PC-3 (cell line): ENCODE measurements at regions not wholly inside any gene's neighbourhood (a gene's known extent, or its start where the extent isn't known, plus 50 kb on each side); places are given as distances from the start of the nearest gene placed in this dataset.

Source experiments
- ATAC-seq: fragments of 200-7000 bp; cut with Tn5 transposase; 2 replicates; pipeline ENCODE4 v1.9.1; 2020; ENCODE audit warnings: mild to moderate bottlenecking, moderate library complexity
- BruUV-seq: library from RNA; stranded (reverse); fragments of 400-500 nt; replicated peaks from 2 replicates; lab custom pipeline; 2021; lab: Mats Ljungman, UMichigan
- CTCF ChIA-PET: fragments of 300-600 bp; sonication (Branson Sonifier 250); formaldehyde crosslinking; loops from one replicate; lab custom pipeline; 2022; ENCODE audit warnings: antibody characterized with exemption; lab: Charles Lee
- POLR2A ChIA-PET: fragments of 300-600 bp; sonication (Branson Sonifier 250); formaldehyde crosslinking; loops from one replicate; lab custom pipeline; 2022; ENCODE audit warnings: antibody characterized with exemption; ENCODE audit not compliant: unreplicated experiment; lab: Charles Lee
- DNase-seq: peaks from one replicate; pipeline ENCODE4 v3.0.0-alpha.2; 2015
- H2AFZ ChIP-seq: fragments of 300-600 bp; sonication (generic); 2 replicates; pipeline ENCODE4 v1.6.0; 2016; ENCODE audit warnings: antibody characterized with exemption, low read length
- H3F3A ChIP-seq: fragments of 300-600 bp; sonication (generic); one replicate; pipeline ENCODE4 v1.6.0; 2017; ENCODE audit warnings: antibody characterized with exemption, low read length, control low read depth, mild to moderate bottlenecking; ENCODE audit not compliant: unreplicated experiment
- H3K27ac ChIP-seq: fragments of 300-600 bp; sonication (generic); 2 replicates; pipeline ENCODE4 v1.5.1; 2016; ENCODE audit warnings: mild to moderate bottlenecking, low read length
- H3K27me3 ChIP-seq: fragments of 300-600 bp; sonication (generic); 2 replicates; pipeline ENCODE4 v1.6.1; 2016; ENCODE audit warnings: low read length, mixed read lengths
- H3K36me3 ChIP-seq: fragments of 300-600 bp; sonication (generic); 2 replicates; pipeline ENCODE4 v1.6.1; 2016; ENCODE audit warnings: low read depth, mixed run types, low read length, mixed read lengths
- H3K4me1 ChIP-seq: fragments of 300-600 bp; sonication (generic); 2 replicates; pipeline ENCODE4 v1.5.1; 2016; ENCODE audit warnings: low read length; ENCODE audit not compliant: insufficient read depth
- H3K4me2 ChIP-seq: fragments of 300-600 bp; sonication (generic); 2 replicates; pipeline ENCODE4 v1.6.0; 2016; ENCODE audit warnings: low read length
- H3K4me3 ChIP-seq: fragments of 300-600 bp; sonication (generic); 2 replicates; pipeline ENCODE4 v1.5.1; 2016; ENCODE audit warnings: mild to moderate bottlenecking, low read length, mixed read lengths
- H3K79me2 ChIP-seq: fragments of 300-600 bp; sonication (generic); 2 replicates; pipeline ENCODE4 v1.6.1; 2017; ENCODE audit warnings: low read length, mixed read lengths
- H3K9ac ChIP-seq: fragments of 300-600 bp; sonication (generic); 2 replicates; pipeline ENCODE4 v1.6.0; 2016; ENCODE audit warnings: mild to moderate bottlenecking, low read length
- H3K9me2 ChIP-seq: fragments of 300-600 bp; sonication (generic); replicated peaks from 2 replicates; pipeline ENCODE4 v1.6.1; 2016; ENCODE audit warnings: mixed run types, low read length, mixed read lengths
- H3K9me3 ChIP-seq: fragments of 300-600 bp; sonication (generic); 2 replicates; pipeline ENCODE4 v1.6.1; 2016; ENCODE audit warnings: low read length, mixed read lengths
- H4K20me1 ChIP-seq: fragments of 300-600 bp; sonication (generic); 2 replicates; pipeline ENCODE4 v1.6.1; 2016; ENCODE audit warnings: low read length, mixed read lengths
- EZH2 ChIP-seq: fragments of 300-600 bp; sonication (generic); IDR thresholded peaks from one replicate; pipeline ENCODE4 v1.6.1; 2017; ENCODE audit warnings: antibody characterized with exemption, mild to moderate bottlenecking, low read length; ENCODE audit not compliant: unreplicated experiment
- EZH2phosphoT487 ChIP-seq: fragments of 300-600 bp; sonication (generic); IDR thresholded peaks from 2 replicates; pipeline ENCODE4 v1.6.1; 2018; ENCODE audit warnings: mild to moderate bottlenecking, antibody characterized with exemption, low read length, borderline replicate concordance
- intact Hi-C: fragments of 100-400 bp; cut with micrococcal nuclease; formaldehyde crosslinking; loops from 2 replicates; pipeline ENCODE4 v1.9.0; 2023
- TF ChIP-seq, protein P1 (sequence below): fragments of 300-600 bp; sonication (generic); conservative IDR thresholded peaks from 2 replicates; pipeline ENCODE4 v1.5.1; 2017; ENCODE audit warnings: antibody characterized with exemption, low read depth, mild to moderate bottlenecking, low read length

DNA sequence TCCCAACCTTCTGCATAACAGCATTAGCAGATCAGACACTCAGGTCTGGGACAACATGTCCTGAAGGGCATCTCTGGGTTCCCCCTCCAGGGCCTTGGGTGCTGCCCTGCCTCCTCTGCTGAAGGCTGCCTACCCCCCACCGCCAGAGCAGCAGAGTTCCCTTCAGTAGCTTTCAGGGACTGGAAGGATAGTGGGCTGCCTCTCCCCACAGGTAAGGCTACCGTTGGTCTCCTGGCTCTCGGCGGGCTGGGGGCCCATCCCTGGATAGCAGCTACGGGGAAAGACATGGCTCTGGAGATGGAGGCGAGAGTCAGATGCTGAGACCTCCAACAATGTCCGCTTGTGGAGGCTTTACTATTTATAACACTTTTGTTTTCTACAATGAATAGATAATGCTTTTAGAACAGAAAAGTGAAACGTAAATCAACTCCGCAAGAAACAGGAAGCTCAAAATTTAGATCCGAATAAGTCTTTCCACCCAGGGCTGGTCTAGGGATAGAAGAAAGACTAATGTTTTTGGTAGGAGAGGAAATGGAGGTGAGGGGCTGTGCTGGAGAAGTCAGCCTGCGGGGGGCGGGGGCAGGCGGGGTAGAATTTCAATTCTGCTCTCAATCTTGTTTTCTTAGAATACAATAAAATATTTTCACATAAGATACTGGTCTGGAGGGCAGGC is 58.4 kb downstream of the ARL4C start:
- no peaks in the 10 kb centered on the region for H3K27me3 ChIP-seq
- no peak overlapping the region for H3K4me3 ChIP-seq
- CTCF ChIA-PET, result no interaction called here
- POLR2A ChIA-PET, result no interaction called here
- H4K20me1 ChIP-seq, result no peaks in the 10 kb centered on the region
- no peaks in the 10 kb centered on the region for H3K9me3 ChIP-seq
- H3K4me1 ChIP-seq, result no peaks in the 10 kb centered on the region
- BruUV-seq, result no TSS peak
- H2AFZ ChIP-seq, result no peak overlapping the region
- no peak for TF ChIP-seq EZH2phosphoT487
- TF ChIP-seq EZH2, result no peak
- TF ChIP-seq, protein P1, sequence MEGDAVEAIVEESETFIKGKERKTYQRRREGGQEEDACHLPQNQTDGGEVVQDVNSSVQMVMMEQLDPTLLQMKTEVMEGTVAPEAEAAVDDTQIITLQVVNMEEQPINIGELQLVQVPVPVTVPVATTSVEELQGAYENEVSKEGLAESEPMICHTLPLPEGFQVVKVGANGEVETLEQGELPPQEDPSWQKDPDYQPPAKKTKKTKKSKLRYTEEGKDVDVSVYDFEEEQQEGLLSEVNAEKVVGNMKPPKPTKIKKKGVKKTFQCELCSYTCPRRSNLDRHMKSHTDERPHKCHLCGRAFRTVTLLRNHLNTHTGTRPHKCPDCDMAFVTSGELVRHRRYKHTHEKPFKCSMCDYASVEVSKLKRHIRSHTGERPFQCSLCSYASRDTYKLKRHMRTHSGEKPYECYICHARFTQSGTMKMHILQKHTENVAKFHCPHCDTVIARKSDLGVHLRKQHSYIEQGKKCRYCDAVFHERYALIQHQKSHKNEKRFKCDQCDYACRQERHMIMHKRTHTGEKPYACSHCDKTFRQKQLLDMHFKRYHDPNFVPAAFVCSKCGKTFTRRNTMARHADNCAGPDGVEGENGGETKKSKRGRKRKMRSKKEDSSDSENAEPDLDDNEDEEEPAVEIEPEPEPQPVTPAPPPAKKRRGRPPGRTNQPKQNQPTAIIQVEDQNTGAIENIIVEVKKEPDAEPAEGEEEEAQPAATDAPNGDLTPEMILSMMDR, result no peak
- ATAC-seq (no peak), DNase-seq (no peak)
- H3K9me2 ChIP-seq, result no peaks in the 10 kb centered on the region
- no peaks in the 10 kb centered on the region for H3K79me2 ChIP-seq
- no peaks in the 10 kb centered on the region for H3F3A ChIP-seq
- intact Hi-C loops, result no loop called here
- H3K4me2 ChIP-seq, result no peak overlapping the region
- H3K9ac ChIP-seq, result no peak overlapping the region
- no peaks in the 10 kb centered on the region for H3K36me3 ChIP-seq
- no peak overlapping the region for H3K27ac ChIP-seq

GRCh38 chr2:234437642-234438304 is 59.1 kb downstream of the ARL4C start:
- no peak for TF ChIP-seq EZH2phosphoT487
- TF ChIP-seq, protein P1, result no peak
- no peak for TF ChIP-seq EZH2
- no peaks in the 10 kb centered on the region for H3K79me2 ChIP-seq
- no peak overlapping the region for H3K4me2 ChIP-seq
- H3K9me2 ChIP-seq, result no peaks in the 10 kb centered on the region
- H3K36me3 ChIP-seq, result no peaks in the 10 kb centered on the region
- H2AFZ ChIP-seq, result no peak overlapping the region
- no peak overlapping the region for H3K27ac ChIP-seq
- H4K20me1 ChIP-seq, result no peaks in the 10 kb centered on the region
- no peaks in the 10 kb centered on the region for H3F3A ChIP-seq
- no peaks in the 10 kb centered on the region for H3K9me3 ChIP-seq
- no TSS peak for BruUV-seq
- no peak for DNase-seq
- CTCF ChIA-PET, result no interaction called here
- no peak overlapping the region for H3K9ac ChIP-seq
- no peak overlapping the region for H3K4me3 ChIP-seq
- POLR2A ChIA-PET, result no interaction called here
- intact Hi-C loops, result no loop called here
- H3K27me3 ChIP-seq, result no peaks in the 10 kb centered on the region
- no peaks in the 10 kb centered on the region for H3K4me1 ChIP-seq
- no peak for ATAC-seq

GRCh38 chr2:234436482-234436837 is 60.4 kb downstream of the ARL4C start:
- intact Hi-C loops, result no loop called here

More at GRCh38 chr2:234436482-234436837, 60.4 kb downstream of the ARL4C start:
- no peak overlapping the region for H3K4me3 ChIP-seq
- no peaks in the 10 kb centered on the region for H3K79me2 ChIP-seq
- TF ChIP-seq, protein P1, result no peak
- no peak for TF ChIP-seq EZH2phosphoT487
- no peak for TF ChIP-seq EZH2
- H3K9me3 ChIP-seq, result no peaks in the 10 kb centered on the region
- CTCF ChIA-PET, result no interaction called here
- H3K36me3 ChIP-seq, result no peaks in the 10 kb centered on the region
- DNase-seq, result no peak
- no peak overlapping the region for H3K9ac ChIP-seq
- no peaks in the 10 kb centered on the region for H3K4me1 ChIP-seq
- H3K27me3 ChIP-seq, result no peaks in the 10 kb centered on the region
- ATAC-seq, result no peak
- no peaks in the 10 kb centered on the region for H4K20me1 ChIP-seq
- no peak overlapping the region for H3K4me2 ChIP-seq
- no peak overlapping the region for H3K27ac ChIP-seq
- no peaks in the 10 kb centered on the region for H3K9me2 ChIP-seq
- no peaks in the 10 kb centered on the region for H3F3A ChIP-seq
- H2AFZ ChIP-seq, result no peak overlapping the region
- POLR2A ChIA-PET, result no interaction called here
- no TSS peak for BruUV-seq
